ENCODE measurements at regions not wholly inside any gene's neighbourhood (a gene's known extent, or its start where the extent isn't known, plus 50 kb on each side); places are given as distances from the start of the nearest gene placed in this dataset.

DNA sequence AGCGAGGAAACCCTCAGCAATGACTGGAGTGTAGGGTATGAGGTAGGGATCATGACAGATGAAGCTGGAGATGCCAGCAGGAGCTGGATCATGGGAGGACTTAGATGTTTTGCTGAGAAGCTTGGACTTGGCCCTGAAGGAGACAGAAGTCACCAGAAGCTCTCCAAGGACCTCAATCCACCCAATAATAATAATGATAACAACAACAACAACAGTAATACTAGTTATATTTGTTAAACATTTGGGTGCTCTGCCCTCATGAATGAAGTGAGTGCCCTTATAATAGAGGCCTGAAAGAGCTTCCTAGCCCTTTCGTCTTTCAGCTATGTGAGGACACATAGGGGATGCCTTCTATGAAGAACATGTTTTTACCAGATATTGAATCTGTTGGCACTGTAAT lies 163.9 kb downstream of the DDX1 start:
- CTCF ChIA-PET = interaction anchor here (1.2 kb wide), 1 partner anchor 38 kb away, joined by 3 read pairs; no protein-coding TSS in a partner anchor
- no peak for DNase-seq (ENCODE audit: low read depth in 1 of 2, low spot score in 1 of 2)
- Histone ChIP-seq H3K4me1 (no peaks in the 10 kb centered on the region), H3K4me2 (no peak overlapping the region), H3K9me3 (peaks cover 11% of the 10 kb centered on the region; the same call in 2 of the 3 replicates), H3K4me3 (no peak overlapping the region), H3K27ac (no peak overlapping the region)
- WGBS (ENCODE audit: missing lambda C conversion rate) = 45% methylated on average over 2 of the region's 2 CpGs
- no peak for ATAC-seq
- TF ChIP-seq, protein P1, sequence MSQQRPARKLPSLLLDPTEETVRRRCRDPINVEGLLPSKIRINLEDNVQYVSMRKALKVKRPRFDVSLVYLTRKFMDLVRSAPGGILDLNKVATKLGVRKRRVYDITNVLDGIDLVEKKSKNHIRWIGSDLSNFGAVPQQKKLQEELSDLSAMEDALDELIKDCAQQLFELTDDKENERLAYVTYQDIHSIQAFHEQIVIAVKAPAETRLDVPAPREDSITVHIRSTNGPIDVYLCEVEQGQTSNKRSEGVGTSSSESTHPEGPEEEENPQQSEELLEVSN (IDR thresholded peaks at IDR 0.05; ENCODE audit: borderline replicate concordance, low read depth) = no peak
- TF ChIP-seq JUNB (IDR thresholded peaks at IDR 0.05) (no peak), EHF (CRISPR knock-in tag; IDR thresholded peaks at IDR 0.05) (no peak), HDAC2 (IDR thresholded peaks at IDR 0.05) (no peak), MAFK (IDR thresholded peaks at IDR 0.05; ENCODE audit: partially characterized antibody) (no peak), ZC3H11A (IDR thresholded peaks at IDR 0.05) (no peak), HEYL (CRISPR knock-in tag; IDR thresholded peaks at IDR 0.05) (no peak), HOXA7 (CRISPR knock-in tag; IDR thresholded peaks at IDR 0.05) (no peak), FOSL2 (IDR thresholded peaks at IDR 0.05) (no peak), FOSL2 (CRISPR knock-in tag; IDR thresholded peaks at IDR 0.05) (no peak), CBX2 (IDR thresholded peaks at IDR 0.05; ENCODE audit: borderline replicate concordance, low read depth) (no peak), TP53 (CRISPR knock-in tag; IDR thresholded peaks at IDR 0.05) (no peak), EHMT2 (IDR thresholded peaks at IDR 0.05; ENCODE audit: low read depth) (no peak), POLR2AphosphoS2 (conservative IDR thresholded peaks at IDR 0.05; ENCODE audit: low read length) (no peak), ESRRA (IDR thresholded peaks at IDR 0.05; ENCODE audit: borderline replicate concordance, low read length) (no peak), RNF2 (IDR thresholded peaks at IDR 0.05; ENCODE audit: borderline replicate concordance, low read depth) (no peak)
- TF ChIP-seq, protein P2, sequence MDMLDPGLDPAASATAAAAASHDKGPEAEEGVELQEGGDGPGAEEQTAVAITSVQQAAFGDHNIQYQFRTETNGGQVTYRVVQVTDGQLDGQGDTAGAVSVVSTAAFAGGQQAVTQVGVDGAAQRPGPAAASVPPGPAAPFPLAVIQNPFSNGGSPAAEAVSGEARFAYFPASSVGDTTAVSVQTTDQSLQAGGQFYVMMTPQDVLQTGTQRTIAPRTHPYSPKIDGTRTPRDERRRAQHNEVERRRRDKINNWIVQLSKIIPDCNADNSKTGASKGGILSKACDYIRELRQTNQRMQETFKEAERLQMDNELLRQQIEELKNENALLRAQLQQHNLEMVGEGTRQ (IDR thresholded peaks at IDR 0.05) = no peak
- TF ChIP-seq, protein P3, sequence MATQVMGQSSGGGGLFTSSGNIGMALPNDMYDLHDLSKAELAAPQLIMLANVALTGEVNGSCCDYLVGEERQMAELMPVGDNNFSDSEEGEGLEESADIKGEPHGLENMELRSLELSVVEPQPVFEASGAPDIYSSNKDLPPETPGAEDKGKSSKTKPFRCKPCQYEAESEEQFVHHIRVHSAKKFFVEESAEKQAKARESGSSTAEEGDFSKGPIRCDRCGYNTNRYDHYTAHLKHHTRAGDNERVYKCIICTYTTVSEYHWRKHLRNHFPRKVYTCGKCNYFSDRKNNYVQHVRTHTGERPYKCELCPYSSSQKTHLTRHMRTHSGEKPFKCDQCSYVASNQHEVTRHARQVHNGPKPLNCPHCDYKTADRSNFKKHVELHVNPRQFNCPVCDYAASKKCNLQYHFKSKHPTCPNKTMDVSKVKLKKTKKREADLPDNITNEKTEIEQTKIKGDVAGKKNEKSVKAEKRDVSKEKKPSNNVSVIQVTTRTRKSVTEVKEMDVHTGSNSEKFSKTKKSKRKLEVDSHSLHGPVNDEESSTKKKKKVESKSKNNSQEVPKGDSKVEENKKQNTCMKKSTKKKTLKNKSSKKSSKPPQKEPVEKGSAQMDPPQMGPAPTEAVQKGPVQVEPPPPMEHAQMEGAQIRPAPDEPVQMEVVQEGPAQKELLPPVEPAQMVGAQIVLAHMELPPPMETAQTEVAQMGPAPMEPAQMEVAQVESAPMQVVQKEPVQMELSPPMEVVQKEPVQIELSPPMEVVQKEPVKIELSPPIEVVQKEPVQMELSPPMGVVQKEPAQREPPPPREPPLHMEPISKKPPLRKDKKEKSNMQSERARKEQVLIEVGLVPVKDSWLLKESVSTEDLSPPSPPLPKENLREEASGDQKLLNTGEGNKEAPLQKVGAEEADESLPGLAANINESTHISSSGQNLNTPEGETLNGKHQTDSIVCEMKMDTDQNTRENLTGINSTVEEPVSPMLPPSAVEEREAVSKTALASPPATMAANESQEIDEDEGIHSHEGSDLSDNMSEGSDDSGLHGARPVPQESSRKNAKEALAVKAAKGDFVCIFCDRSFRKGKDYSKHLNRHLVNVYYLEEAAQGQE (IDR thresholded peaks at IDR 0.05) = no peak
- TF ChIP-seq, protein P4, sequence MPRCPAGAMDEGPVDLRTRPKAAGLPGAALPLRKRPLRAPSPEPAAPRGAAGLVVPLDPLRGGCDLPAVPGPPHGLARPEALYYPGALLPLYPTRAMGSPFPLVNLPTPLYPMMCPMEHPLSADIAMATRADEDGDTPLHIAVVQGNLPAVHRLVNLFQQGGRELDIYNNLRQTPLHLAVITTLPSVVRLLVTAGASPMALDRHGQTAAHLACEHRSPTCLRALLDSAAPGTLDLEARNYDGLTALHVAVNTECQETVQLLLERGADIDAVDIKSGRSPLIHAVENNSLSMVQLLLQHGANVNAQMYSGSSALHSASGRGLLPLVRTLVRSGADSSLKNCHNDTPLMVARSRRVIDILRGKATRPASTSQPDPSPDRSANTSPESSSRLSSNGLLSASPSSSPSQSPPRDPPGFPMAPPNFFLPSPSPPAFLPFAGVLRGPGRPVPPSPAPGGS (IDR thresholded peaks at IDR 0.05) = no peak
- FAIRE-seq = no peak
- POLR2A ChIA-PET = no interaction called here

DNA sequence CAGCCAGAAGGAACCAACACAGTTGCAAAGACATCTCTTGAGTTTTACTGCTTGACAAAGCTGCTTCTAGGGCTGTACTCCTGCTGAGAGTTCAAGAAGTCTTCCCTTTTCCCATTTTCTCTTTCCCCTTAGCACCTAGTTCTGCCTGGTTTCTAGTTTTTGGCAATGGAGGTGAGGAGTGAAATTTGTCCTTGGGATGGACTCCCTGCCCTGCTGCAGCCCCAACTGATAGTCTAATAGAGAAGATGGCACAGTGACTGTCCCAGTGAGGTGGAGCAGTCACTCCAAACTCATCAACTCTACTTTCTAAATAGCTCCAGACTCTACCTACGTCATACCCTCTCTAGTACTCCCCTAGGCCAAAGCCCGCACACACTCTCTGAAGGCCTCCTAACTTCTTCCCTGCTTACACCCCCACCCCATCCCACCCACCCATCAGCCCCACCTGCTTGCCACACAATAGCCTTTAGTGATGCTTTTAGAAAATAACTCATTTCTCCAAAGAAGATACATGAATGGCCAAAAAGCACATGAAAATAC lies 164.4 kb downstream of the DDX1 start:
- H3K4me1 ChIP-seq = no peaks in the 10 kb centered on the region
- ATAC-seq (no peak), FAIRE-seq (no peak), DNase-seq (ENCODE audit: low read depth in 1 of 2, low spot score in 1 of 2) (no peak)
- WGBS (ENCODE audit: missing lambda C conversion rate) = 52% methylated on average over 2 of the region's 2 CpGs
- peaks cover 11% of the 10 kb centered on the region; the same call in 2 of the 3 replicates for H3K9me3 ChIP-seq
- ChIA-PET CTCF (interaction anchor here (1.2 kb wide), 1 partner anchor 37 kb away, joined by 3 read pairs; no protein-coding TSS in a partner anchor), POLR2A (no interaction called here)
- H3K4me3 ChIP-seq = no peak overlapping the region
- no peak overlapping the region for H3K4me2 ChIP-seq
- no peak overlapping the region for H3K27ac ChIP-seq
- TF ChIP-seq HOXA7 (CRISPR knock-in tag; IDR thresholded peaks at IDR 0.05) (no peak), JUNB (IDR thresholded peaks at IDR 0.05) (no peak), KDM1A (IDR thresholded peaks at IDR 0.05; ENCODE audit: low read depth) (no peak), GATA3 (IDR thresholded peaks at IDR 0.05; ENCODE audit: borderline replicate concordance) (no peak), HDAC2 (IDR thresholded peaks at IDR 0.05) (no peak), BHLHE40 (IDR thresholded peaks at IDR 0.05; ENCODE audit: low read depth, low read length) (no peak), FOXS1 (CRISPR knock-in tag; IDR thresholded peaks at IDR 0.05) (no peak), FOSL2 (IDR thresholded peaks at IDR 0.05) (no peak), FOSL2 (CRISPR knock-in tag; IDR thresholded peaks at IDR 0.05) (no peak), MAFK (IDR thresholded peaks at IDR 0.05; ENCODE audit: partially characterized antibody) (no peak), NPAS2 (CRISPR knock-in tag; IDR thresholded peaks at IDR 0.05; ENCODE audit: borderline replicate concordance) (no peak), CBX8 (IDR thresholded peaks at IDR 0.05) (no peak), MYC (IDR thresholded peaks at IDR 0.05; ENCODE audit: borderline replicate concordance, low read length) (no peak), POLR2A (IDR thresholded peaks at IDR 0.05; ENCODE audit: low read length) (no peak), HOXB13 (CRISPR knock-in tag; IDR thresholded peaks at IDR 0.05; ENCODE audit: low read depth) (no peak)
- TF ChIP-seq, protein P3 (IDR thresholded peaks at IDR 0.05) = no peak
- TF ChIP-seq, protein P1 (IDR thresholded peaks at IDR 0.05; ENCODE audit: borderline replicate concordance, low read depth) = no peak

Data from A549 (cell line).